ENCODE measurements at regions not wholly inside any gene's neighbourhood (a gene's known extent, or its start where the extent isn't known, plus 50 kb on each side); places are given as distances from the start of the nearest gene placed in this dataset.
A peak's percentile ranks its signal among the peaks of the same experiment; 100 is the strongest.

GRCh38 chr5:39680213-39680612 is 255.4 kb upstream of the DAB2 start:
- no peaks in the 10 kb centered on the region for H3K9me3 ChIP-seq (ENCODE audit: low read length)
- H4K20me1 ChIP-seq (ENCODE audit: low read length), result no peaks in the 10 kb centered on the region
- no peak overlapping the region for H2AFZ ChIP-seq (ENCODE audit: low read length)
- H3F3A ChIP-seq (ENCODE audit: low read length, unreplicated experiment), result no peaks in the 10 kb centered on the region
- H3K4me2 ChIP-seq (ENCODE audit: low read length), result no peak overlapping the region
- H3K9me2 ChIP-seq (replicated peaks; ENCODE audit: low read length), result no peaks in the 10 kb centered on the region
- no peaks in the 10 kb centered on the region for H3K36me3 ChIP-seq (ENCODE audit: low read depth, low read length)
- ATAC-seq (no peak), DNase-seq (no peak)
- POLR2A ChIA-PET (ENCODE audit: unreplicated experiment), result no interaction called here
- no peak overlapping the region for H3K9ac ChIP-seq (ENCODE audit: low read length)
- no peak overlapping the region for H3K4me3 ChIP-seq (ENCODE audit: low read length)
- intact Hi-C loops (cut with micrococcal nuclease), result no loop called here
- no peaks in the 10 kb centered on the region for H3K79me2 ChIP-seq (ENCODE audit: low read length)
- BruUV-seq (replicated peaks), result no TSS peak
- no peak for TF ChIP-seq EZH2phosphoT487 (IDR thresholded peaks at IDR 0.05; ENCODE audit: borderline replicate concordance, low read length)
- TF ChIP-seq EZH2 (IDR thresholded peaks at IDR 0.05; ENCODE audit: low read length, unreplicated experiment), result no peak
- no peak for TF ChIP-seq CTCF (conservative IDR thresholded peaks at IDR 0.05; ENCODE audit: low read depth, low read length)
- CTCF ChIA-PET, result no interaction called here
- H3K4me1 ChIP-seq (ENCODE audit: insufficient read depth, low read length), result peaks cover 17% of the 10 kb centered on the region
- H3K27ac ChIP-seq (ENCODE audit: low read length), result no peak overlapping the region
- no peaks in the 10 kb centered on the region for H3K27me3 ChIP-seq (ENCODE audit: low read length)

DNA sequence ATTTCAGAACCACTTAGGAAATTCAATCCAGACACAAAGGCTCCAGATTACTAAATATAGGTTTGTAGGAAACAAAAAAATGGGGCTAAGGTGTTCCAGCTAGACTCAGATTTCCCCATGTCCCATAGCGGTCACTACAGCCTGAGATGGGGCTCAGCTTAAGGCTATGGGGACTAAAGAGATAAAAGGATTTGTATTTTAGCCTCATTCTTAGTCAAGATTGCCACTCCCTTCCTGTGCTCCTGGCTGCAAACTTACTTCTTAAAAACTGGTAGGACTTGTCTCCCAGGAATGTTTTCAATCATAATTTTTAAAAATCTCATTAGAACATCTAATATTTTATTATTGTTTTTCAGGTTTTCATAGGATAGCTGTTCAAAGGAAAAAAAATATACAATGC is 253.8 kb upstream of the DAB2 start:
- Histone ChIP-seq H3K4me2 (ENCODE audit: low read length) (peak overlapping the region; percentile 67), H4K20me1 (ENCODE audit: low read length) (no peaks in the 10 kb centered on the region), H3K27ac (ENCODE audit: low read length) (peak overlapping the region; percentile 47), H3K79me2 (ENCODE audit: low read length) (no peaks in the 10 kb centered on the region), H3K36me3 (ENCODE audit: low read depth, low read length) (no peaks in the 10 kb centered on the region), H3K4me3 (ENCODE audit: low read length) (0 out of 2 replicates have a peak overlapping the region, but pooled peaks have one; percentile 18), H2AFZ (ENCODE audit: low read length) (peak overlapping the region; percentile 51), H3F3A (ENCODE audit: low read length, unreplicated experiment) (no peaks in the 10 kb centered on the region), H3K9ac (ENCODE audit: low read length) (no peak overlapping the region), H3K4me1 (ENCODE audit: insufficient read depth, low read length) (peaks cover 25% of the 10 kb centered on the region), H3K27me3 (ENCODE audit: low read length) (no peaks in the 10 kb centered on the region), H3K9me2 (replicated peaks; ENCODE audit: low read length) (no peaks in the 10 kb centered on the region), H3K9me3 (ENCODE audit: low read length) (no peaks in the 10 kb centered on the region)
- no TSS peak for BruUV-seq (replicated peaks)
- ATAC-seq (peak; percentile 75), DNase-seq (peak; percentile 74)
- no peak for TF ChIP-seq CTCF (conservative IDR thresholded peaks at IDR 0.05; ENCODE audit: low read depth, low read length)
- no peak for TF ChIP-seq EZH2phosphoT487 (IDR thresholded peaks at IDR 0.05; ENCODE audit: borderline replicate concordance, low read length)
- no peak for TF ChIP-seq EZH2 (IDR thresholded peaks at IDR 0.05; ENCODE audit: low read length, unreplicated experiment)
- intact Hi-C loops (cut with micrococcal nuclease), result no loop called here
- CTCF ChIA-PET, result interaction anchor here (0.7 kb wide), 1 partner anchor 79 kb away, joined by 3 read pairs; no protein-coding TSS in a partner anchor
- POLR2A ChIA-PET (ENCODE audit: unreplicated experiment), result no interaction called here

DNA sequence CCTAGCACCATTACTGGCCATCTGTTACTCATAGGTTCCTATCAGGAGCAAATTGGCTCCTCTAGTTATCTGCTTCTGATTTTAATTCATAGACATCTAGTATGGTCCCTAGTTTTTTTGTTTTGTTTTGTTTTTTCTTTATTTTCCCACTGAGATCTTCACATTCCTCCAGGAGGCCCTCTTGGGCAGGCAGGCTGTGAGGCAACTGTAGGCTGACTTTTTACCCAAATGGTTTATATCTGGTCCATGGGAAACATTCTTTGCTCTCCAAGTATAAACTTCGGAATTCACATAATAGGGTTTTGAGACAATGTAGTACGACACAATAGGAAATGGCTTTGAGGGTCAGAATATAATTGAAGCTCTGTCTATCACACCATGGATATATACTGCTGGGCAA is 250.9 kb upstream of the DAB2 start:
- ATAC-seq, result no peak
- intact Hi-C loops (cut with micrococcal nuclease), result loop anchor here (2.0 kb wide), 1 partner anchor 19 kb away; no protein-coding TSS in a partner anchor

More for the DNA sequence above, 250.9 kb upstream of the DAB2 start:
- Histone ChIP-seq H3K4me1 (ENCODE audit: insufficient read depth, low read length) (peaks cover 38% of the 10 kb centered on the region), H3K27ac (ENCODE audit: low read length) (no peak overlapping the region), H3K27me3 (ENCODE audit: low read length) (no peaks in the 10 kb centered on the region), H3K9me2 (replicated peaks; ENCODE audit: low read length) (no peaks in the 10 kb centered on the region), H3K9me3 (ENCODE audit: low read length) (no peaks in the 10 kb centered on the region), H4K20me1 (ENCODE audit: low read length) (no peaks in the 10 kb centered on the region), H3K4me3 (ENCODE audit: low read length) (no peak overlapping the region), H3F3A (ENCODE audit: low read length, unreplicated experiment) (no peaks in the 10 kb centered on the region), H3K36me3 (ENCODE audit: low read depth, low read length) (no peaks in the 10 kb centered on the region), H2AFZ (ENCODE audit: low read length) (no peak overlapping the region), H3K79me2 (ENCODE audit: low read length) (no peaks in the 10 kb centered on the region), H3K4me2 (ENCODE audit: low read length) (no peak overlapping the region), H3K9ac (ENCODE audit: low read length) (no peak overlapping the region)
- BruUV-seq (replicated peaks), result no TSS peak
- no peak for DNase-seq
- ChIA-PET CTCF (no interaction called here), POLR2A (ENCODE audit: unreplicated experiment) (no interaction called here)
- TF ChIP-seq EZH2 (IDR thresholded peaks at IDR 0.05; ENCODE audit: low read length, unreplicated experiment) (no peak), EZH2phosphoT487 (IDR thresholded peaks at IDR 0.05; ENCODE audit: borderline replicate concordance, low read length) (no peak), CTCF (conservative IDR thresholded peaks at IDR 0.05; ENCODE audit: low read depth, low read length) (no peak)
